Urinary bladder (tissue), 3 donors: ENCODE measurements at regions not wholly inside any gene's neighbourhood (a gene's known extent, or its start where the extent isn't known, plus 50 kb on each side); places are given as distances from the start of the nearest gene placed in this dataset.

Source experiments
- DNase-seq: peaks from one replicate; pipeline ENCODE4 v3.0.0-alpha.2; 2015; ENCODE audit errors: extremely low spot score
- H3K27ac ChIP-seq: one replicate; pipeline ENCODE4 v1.5.1; 2013; ENCODE audit warnings: low read depth, mild to moderate bottlenecking, moderate library complexity
- H3K36me3 ChIP-seq: one replicate; pipeline ENCODE4 v1.6.1; 2013; ENCODE audit warnings: mild to moderate bottlenecking, moderate library complexity; ENCODE audit not compliant: insufficient read depth
- H3K4me1 ChIP-seq: one replicate; pipeline ENCODE4 v1.6.1; 2013; ENCODE audit warnings: mild to moderate bottlenecking, moderate library complexity; ENCODE audit not compliant: insufficient read depth
- H3K4me3 ChIP-seq: one replicate; pipeline ENCODE4 v1.5.1; 2013; ENCODE audit warnings: low read depth, low read length
- WGBS: extraction: QIAGEN DNeasy Blood & Tissue Kit; methylation state at CpG from one replicate; pipeline ENCODE4 v1.1.7; 2013; 5-methylcytosine and 5-hydroxymethylcytosine counted together
- donor health status: healthy with polysubstance abuse.
- donor health status: healthy.

- Histone ChIP-seq H3K36me3 (no peaks in the 10 kb centered on the region), H3K4me1 (no peaks in the 10 kb centered on the region), H3K27ac (no peak overlapping the region), H3K4me3 (no peak overlapping the region)
- no peak for DNase-seq
- 93% methylated on average over 3 of the region's 3 CpGs for WGBS
These were observed 734.8 kb downstream of the TNS3 start for GRCh38 chr7:46847126-46847525.

DNA sequence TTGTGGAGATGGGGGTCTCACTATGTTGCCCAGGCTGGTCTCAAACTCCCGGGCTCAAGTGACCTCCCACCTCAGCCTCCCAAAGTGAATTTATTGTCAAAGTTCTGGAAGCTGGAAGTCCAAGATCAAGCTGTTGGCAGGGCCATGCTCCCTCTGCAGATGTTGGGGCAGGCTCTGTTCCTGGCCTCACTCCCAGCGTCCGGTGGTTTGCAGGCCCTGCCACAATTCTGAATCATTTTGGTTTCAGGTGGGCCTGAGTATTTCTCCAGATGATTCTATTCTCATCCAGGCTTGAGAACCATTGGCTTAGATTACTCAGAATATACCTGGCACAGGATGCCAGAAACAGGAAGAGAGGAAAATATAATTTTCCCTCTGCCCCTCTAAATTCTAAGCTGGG lies 737.4 kb downstream of the TNS3 start:
- Histone ChIP-seq H3K4me1 (no peaks in the 10 kb centered on the region), H3K36me3 (no peaks in the 10 kb centered on the region), H3K27ac (no peak overlapping the region), H3K4me3 (no peak overlapping the region)
- WGBS = 91% methylated on average over 3 of the region's 3 CpGs
- DNase-seq = no peak

- DNase-seq = no peak
- Histone ChIP-seq H3K27ac (no peak overlapping the region), H3K4me1 (no peaks in the 10 kb centered on the region), H3K36me3 (no peaks in the 10 kb centered on the region), H3K4me3 (no peak overlapping the region)
- 95% methylated on average over 3 of the region's 3 CpGs for WGBS
These were observed 740.7 kb downstream of the TNS3 start for GRCh38 chr7:46841248-46841647.

GRCh38 chr7:46839651-46840050 lies 742.3 kb downstream of the TNS3 start:
- H3K27ac ChIP-seq = no peak overlapping the region
- no peak overlapping the region for H3K4me3 ChIP-seq
- no peak for DNase-seq
- H3K36me3 ChIP-seq = no peaks in the 10 kb centered on the region
- 89% methylated on average over 3 of the region's 3 CpGs for WGBS
- no peaks in the 10 kb centered on the region for H3K4me1 ChIP-seq

DNA sequence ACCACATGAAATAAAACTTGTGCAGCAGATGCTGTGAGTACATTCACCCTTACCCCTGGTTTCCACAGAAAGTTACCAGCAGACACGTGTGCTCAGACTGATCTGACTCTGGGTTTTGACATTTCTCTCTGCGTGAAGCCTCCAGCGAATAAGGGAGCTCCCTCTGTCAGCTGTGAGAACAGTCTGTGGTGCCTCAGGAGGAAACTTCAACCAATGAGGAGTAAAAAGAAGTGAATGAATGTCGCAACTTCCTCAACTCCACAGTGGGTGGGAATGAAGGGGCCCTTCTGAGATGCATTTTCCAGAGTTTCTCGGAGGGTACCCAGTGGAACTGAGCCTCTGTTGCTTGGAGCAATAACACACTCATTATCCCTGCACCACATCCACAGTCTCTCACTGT lies 743.4 kb downstream of the TNS3 start:
- Histone ChIP-seq H3K36me3 (no peaks in the 10 kb centered on the region), H3K27ac (no peak overlapping the region), H3K4me1 (no peaks in the 10 kb centered on the region), H3K4me3 (no peak overlapping the region)
- no peak for DNase-seq
- WGBS = 91% methylated on average over 5 of the region's 5 CpGs

DNA sequence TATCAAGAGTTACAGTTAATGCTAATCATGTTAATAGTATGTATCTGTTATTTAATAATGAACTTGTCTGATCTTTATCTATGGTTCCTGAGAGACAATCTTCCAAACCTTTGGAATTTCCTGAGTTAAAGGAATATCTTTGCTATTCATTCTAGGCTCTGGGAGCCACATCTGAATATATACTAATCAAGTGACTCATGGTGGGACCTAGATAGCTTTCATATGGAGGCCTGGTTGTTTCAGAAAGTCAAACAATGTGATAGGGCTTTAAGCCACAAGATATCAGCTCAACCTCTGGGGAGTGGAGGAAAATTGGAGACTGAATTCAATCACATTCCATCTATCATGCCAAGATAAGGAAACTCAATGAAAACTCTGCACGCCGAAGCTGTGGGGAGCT lies 746.4 kb downstream of the TNS3 start:
- H3K4me1 ChIP-seq = no peaks in the 10 kb centered on the region
- no peaks in the 10 kb centered on the region for H3K36me3 ChIP-seq
- DNase-seq = no peak
- no peak overlapping the region for H3K4me3 ChIP-seq
- WGBS = 88% methylated on average over 2 of the region's 2 CpGs
- H3K27ac ChIP-seq = no peak overlapping the region

- DNase-seq = no peak
- Histone ChIP-seq H3K4me1 (no peaks in the 10 kb centered on the region), H3K36me3 (no peaks in the 10 kb centered on the region), H3K4me3 (no peak overlapping the region), H3K27ac (no peak overlapping the region)
- WGBS = 82% methylated on average over 5 of the region's 5 CpGs
These were observed 747.0 kb downstream of the TNS3 start for GRCh38 chr7:46834921-46835320.

GRCh38 chr7:46833197-46833596 lies 748.7 kb downstream of the TNS3 start:
- H3K4me1 ChIP-seq = no peaks in the 10 kb centered on the region
- WGBS = 95% methylated on average over 1 of the region's 1 CpG
- H3K36me3 ChIP-seq = no peaks in the 10 kb centered on the region
- no peak overlapping the region for H3K4me3 ChIP-seq
- no peak overlapping the region for H3K27ac ChIP-seq
- DNase-seq = no peak

GRCh38 chr7:46832136-46832535 lies 749.8 kb downstream of the TNS3 start:
- H3K4me1 ChIP-seq = no peaks in the 10 kb centered on the region
- H3K4me3 ChIP-seq = no peak overlapping the region
- no peaks in the 10 kb centered on the region for H3K36me3 ChIP-seq
- H3K27ac ChIP-seq = no peak overlapping the region
- 88% methylated on average over 2 of the region's 2 CpGs for WGBS
- DNase-seq = no peak

GRCh38 chr7:46819819-46820218 lies 762.1 kb downstream of the TNS3 start:
- Histone ChIP-seq H3K36me3 (no peaks in the 10 kb centered on the region), H3K27ac (no peak overlapping the region), H3K4me3 (no peak overlapping the region), H3K4me1 (no peaks in the 10 kb centered on the region)
- WGBS = 95% methylated on average over 7 of the region's 7 CpGs
- no peak for DNase-seq

DNA sequence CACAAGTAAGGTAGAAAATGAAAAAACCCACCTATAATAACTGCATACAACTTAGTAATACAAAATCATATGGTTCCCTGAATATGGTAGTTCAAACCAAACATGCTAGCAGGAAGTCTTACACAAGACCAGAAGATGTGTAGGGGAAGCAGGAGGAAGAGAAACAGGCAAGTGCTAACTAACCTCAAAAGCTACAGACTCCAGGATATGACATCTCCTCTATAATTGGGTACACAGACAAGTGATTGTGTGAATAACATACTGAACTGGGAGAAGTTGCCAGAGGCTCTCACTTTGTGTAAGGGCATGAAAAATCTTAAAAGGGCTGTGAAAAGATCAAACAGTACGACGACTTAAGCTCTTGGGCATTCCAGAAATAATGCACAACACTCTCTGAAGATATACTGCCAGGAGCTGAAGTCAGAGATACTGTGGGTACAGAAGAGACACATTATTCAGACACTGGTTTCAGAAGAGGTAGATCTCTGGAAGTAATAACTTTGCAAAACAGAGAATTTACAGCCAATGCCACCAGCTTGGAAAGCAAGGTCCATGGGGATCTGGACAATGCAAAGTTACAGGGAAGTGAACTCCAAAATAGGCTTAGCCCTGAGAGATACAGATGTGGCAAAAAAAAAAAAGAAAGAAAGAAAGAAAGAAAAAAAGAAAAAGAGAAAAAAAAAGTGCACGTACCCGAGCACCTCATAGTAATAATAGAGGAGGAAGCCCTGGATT lies 767.2 kb downstream of the TNS3 start:
- H3K36me3 ChIP-seq = no peaks in the 10 kb centered on the region
- WGBS = 61% methylated on average over 4 of the region's 4 CpGs
- no peaks in the 10 kb centered on the region for H3K4me1 ChIP-seq
- H3K4me3 ChIP-seq = no peak overlapping the region
- H3K27ac ChIP-seq = no peak overlapping the region
- no peak for DNase-seq

GRCh38 chr7:46812101-46812675 lies 769.7 kb downstream of the TNS3 start:
- Histone ChIP-seq H3K4me3 (no peak overlapping the region), H3K4me1 (no peaks in the 10 kb centered on the region), H3K27ac (no peak overlapping the region), H3K36me3 (no peaks in the 10 kb centered on the region)
- WGBS = 61% methylated on average over 7 of the region's 7 CpGs
- no peak for DNase-seq

DNA sequence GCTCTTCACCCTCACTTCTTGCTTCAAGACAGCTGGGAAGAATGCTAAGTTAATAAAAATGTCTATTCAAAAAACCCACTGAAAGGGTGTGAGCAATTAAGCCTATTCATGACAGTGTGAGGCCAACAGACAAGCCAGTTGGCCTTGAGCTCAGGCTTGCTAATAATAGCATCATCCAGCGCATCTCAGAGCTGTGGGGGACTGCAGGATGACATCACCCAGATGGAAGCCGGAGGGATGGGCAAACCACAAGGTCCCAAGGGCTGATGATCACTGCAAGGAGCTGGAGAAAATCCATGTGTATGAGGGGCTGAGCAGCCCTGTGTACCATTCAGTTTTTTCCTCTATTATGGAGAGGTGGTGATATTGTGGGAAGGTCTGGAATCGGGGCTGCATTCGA lies 770.4 kb downstream of the TNS3 start:
- DNase-seq = peak; percentile 32
- Histone ChIP-seq H3K27ac (no peak overlapping the region), H3K36me3 (no peaks in the 10 kb centered on the region), H3K4me1 (no peaks in the 10 kb centered on the region), H3K4me3 (no peak overlapping the region)
- 38% methylated on average over 4 of the region's 4 CpGs for WGBS

- 84% methylated on average over 4 of the region's 4 CpGs for WGBS
These were observed 770.9 kb downstream of the TNS3 start for GRCh38 chr7:46810986-46811385.

More at GRCh38 chr7:46810986-46811385, 770.9 kb downstream of the TNS3 start:
- DNase-seq = no peak
- Histone ChIP-seq H3K36me3 (no peaks in the 10 kb centered on the region), H3K4me3 (no peak overlapping the region), H3K27ac (no peak overlapping the region), H3K4me1 (no peaks in the 10 kb centered on the region)
